ENCODE measurements at regions not wholly inside any gene's neighbourhood (a gene's known extent, or its start where the extent isn't known, plus 50 kb on each side); places are given as distances from the start of the nearest gene placed in this dataset.
"Not testable (repeated sequence)": the region's sequence is repeated elsewhere in the genome, so short reads cannot be mapped to it uniquely, and the experiment has no call there.

GRCh38 chr10:80859279-80859678 is 321.6 kb downstream of the SH2D4B start:
- not testable (repeated sequence) for TF ChIP-seq CTCF (IDR thresholded peaks at IDR 0.05; ENCODE audit: insufficient read depth, low read length); POLR2AphosphoS5 (IDR thresholded peaks at IDR 0.05; ENCODE audit: low read depth)

Data from HL-60 (cell line).